Panc1 (cell line): ENCODE measurements at regions not wholly inside any gene's neighbourhood (a gene's known extent, or its start where the extent isn't known, plus 50 kb on each side); places are given as distances from the start of the nearest gene placed in this dataset.

ENCODE experiments used
- ATAC-seq: fragments of 200-7000 bp; cut with Tn5 transposase; 2 replicates; pipeline ENCODE4 v1.9.1; 2020; ENCODE audit warnings: mild to moderate bottlenecking, moderate library complexity
- BruUV-seq: library from RNA; stranded (reverse); fragments of 400-500 nt; replicated peaks from 2 replicates; lab custom pipeline; 2021; lab: Mats Ljungman, UMichigan
- CTCF ChIA-PET: fragments of 300-600 bp; sonication (Branson Sonifier 250); formaldehyde crosslinking; loops from one replicate; lab custom pipeline; 2022; ENCODE audit warnings: antibody characterized with exemption; lab: Charles Lee
- POLR2A ChIA-PET: fragments of 300-600 bp; sonication (Branson Sonifier 250); formaldehyde crosslinking; loops from one replicate; lab custom pipeline; 2022; ENCODE audit warnings: antibody characterized with exemption; lab: Charles Lee
- DNase-seq: peaks from one replicate; pipeline ENCODE4 v3.0.0-alpha.2; 2010; ENCODE audit warnings: low read depth, low spot score
- H3K27ac ChIP-seq: 2 replicates; pipeline ENCODE4 v1.5.1; 2011; ENCODE audit warnings: mild to moderate bottlenecking, low read length, inconsistent platforms
- H3K27me3 ChIP-seq: fragments of 200-500 bp; sonication (Bioruptor generic); 2 replicates; pipeline ENCODE4 v1.6.0; 2014; ENCODE audit warnings: low read length, inconsistent platforms; ENCODE audit not compliant: control insufficient read depth, insufficient read depth
- H3K36me3 ChIP-seq: fragments of 200-500 bp; sonication (Bioruptor generic); 2 replicates; pipeline ENCODE4 v1.5.1; 2014; ENCODE audit warnings: inconsistent platforms, mild to moderate bottlenecking, low read length, moderate library complexity; ENCODE audit not compliant: control insufficient read depth, insufficient read depth
- H3K4me1 ChIP-seq: 2 replicates; pipeline ENCODE4 v1.5.1; 2011; ENCODE audit warnings: inconsistent platforms, mild to moderate bottlenecking, low read length, moderate library complexity; ENCODE audit not compliant: control insufficient read depth, insufficient read depth
- H3K4me3 ChIP-seq, 2 experiments: 2 replicates each; pipeline ENCODE4 v1.5.1; 2011 to 2012; ENCODE audit warnings: low read depth in 2 of 2, low read length in 2 of 2, mild to moderate bottlenecking in 2 of 2, inconsistent platforms in 1 of 2, moderate library complexity in 1 of 2
- H3K9me3 ChIP-seq: fragments of 200-500 bp; sonication (Bioruptor generic); 2 replicates; pipeline ENCODE4 v1.5.1; 2014; ENCODE audit warnings: low read depth, mild to moderate bottlenecking, inconsistent platforms, low read length, moderate library complexity; ENCODE audit not compliant: control insufficient read depth, insufficient read depth
- CTCF ChIP-seq: fragments of 450-650 bp; IDR thresholded peaks from 2 replicates; pipeline ENCODE4 v1.5.1; 2017; ENCODE audit warnings: mild to moderate bottlenecking
- POLR2AphosphoS5 ChIP-seq: IDR thresholded peaks from 2 replicates; pipeline ENCODE4 v1.6.1; 2012; ENCODE audit warnings: mild to moderate bottlenecking, low read depth, low read length, moderate library complexity
- SIN3A ChIP-seq: IDR thresholded peaks from 2 replicates; pipeline ENCODE4 v1.6.1; 2012; ENCODE audit warnings: low read depth, mild to moderate bottlenecking, low read length, moderate library complexity, borderline replicate concordance; ENCODE audit not compliant: insufficient read depth
- TCF7L2 ChIP-seq: IDR thresholded peaks from 2 replicates; pipeline ENCODE4 v1.6.1; 2011; ENCODE audit warnings: mild to moderate bottlenecking, low read depth, low read length, inconsistent platforms
- in situ Hi-C: cut with HindIII; loops from 2 replicates; pipeline ENCODE4 v1.10.0; 2016; ENCODE audit warnings: low sequenced_read_pairs, low pct_unique_long_range_greater_than_20kb
- intact Hi-C: fragments of 100-400 bp; cut with micrococcal nuclease; formaldehyde crosslinking; loops from one replicate; pipeline ENCODE4 v1.10.0; 2022; ENCODE audit not compliant: unreplicated experiment
- TF ChIP-seq, protein P1 (sequence below), 2 experiments: IDR thresholded peaks; 2 replicates each; pipeline ENCODE4 v1.6.1; 2011 to 2012; ENCODE audit warnings: low read depth in 2 of 2, control low read depth in 1 of 2, low read length in 1 of 2, mild to moderate bottlenecking in 1 of 2, moderate library complexity in 1 of 2; ENCODE audit not compliant: insufficient read depth in 1 of 2

DNA sequence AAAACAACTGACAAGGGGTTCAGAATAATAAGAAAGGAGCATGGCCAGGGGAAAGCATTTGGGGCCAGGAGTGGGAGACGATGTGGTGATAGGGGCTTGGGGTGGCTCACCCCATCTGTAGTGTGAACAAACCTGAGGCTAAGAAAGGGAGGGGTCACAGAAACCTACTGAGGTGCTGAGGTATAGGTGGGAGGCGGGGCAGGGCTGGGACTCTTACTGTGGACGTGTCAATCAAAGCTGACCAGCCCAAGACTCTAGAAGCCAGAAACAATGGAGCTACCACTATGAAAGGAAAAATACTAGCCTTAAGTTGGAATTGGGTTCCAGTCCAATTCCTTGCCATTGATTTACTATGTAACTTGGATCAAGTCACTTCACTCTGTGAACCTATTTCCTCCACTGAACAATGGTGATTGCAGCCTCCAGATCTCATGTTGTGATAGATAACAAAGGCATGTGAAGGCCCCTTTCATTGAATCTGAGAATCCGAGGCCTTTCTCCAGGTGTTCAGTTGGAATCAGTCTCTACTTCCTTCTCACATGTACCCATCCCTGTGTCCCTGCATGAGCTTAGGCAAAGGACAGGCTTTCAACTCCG lies 260.9 kb upstream of the HES1 start:
- intact Hi-C loops (no loop called here), in situ Hi-C loops (no loop called here)
- Histone ChIP-seq H3K9me3 (no peaks in the 10 kb centered on the region), H3K4me3 (no peak overlapping the region), H3K4me1 (peaks cover 28% of the 10 kb centered on the region), H3K36me3 (no peaks in the 10 kb centered on the region), H3K27ac (peak overlapping the region; percentile 3; the same call in 1 of the 2 replicates), H3K27me3 (no peaks in the 10 kb centered on the region)
- DNase-seq = no peak
- ChIA-PET POLR2A (no interaction called here), CTCF (no interaction called here)
- TF ChIP-seq TCF7L2 (no peak), POLR2AphosphoS5 (no peak), SIN3A (no peak), CTCF (no peak)
- TF ChIP-seq, protein P1, sequence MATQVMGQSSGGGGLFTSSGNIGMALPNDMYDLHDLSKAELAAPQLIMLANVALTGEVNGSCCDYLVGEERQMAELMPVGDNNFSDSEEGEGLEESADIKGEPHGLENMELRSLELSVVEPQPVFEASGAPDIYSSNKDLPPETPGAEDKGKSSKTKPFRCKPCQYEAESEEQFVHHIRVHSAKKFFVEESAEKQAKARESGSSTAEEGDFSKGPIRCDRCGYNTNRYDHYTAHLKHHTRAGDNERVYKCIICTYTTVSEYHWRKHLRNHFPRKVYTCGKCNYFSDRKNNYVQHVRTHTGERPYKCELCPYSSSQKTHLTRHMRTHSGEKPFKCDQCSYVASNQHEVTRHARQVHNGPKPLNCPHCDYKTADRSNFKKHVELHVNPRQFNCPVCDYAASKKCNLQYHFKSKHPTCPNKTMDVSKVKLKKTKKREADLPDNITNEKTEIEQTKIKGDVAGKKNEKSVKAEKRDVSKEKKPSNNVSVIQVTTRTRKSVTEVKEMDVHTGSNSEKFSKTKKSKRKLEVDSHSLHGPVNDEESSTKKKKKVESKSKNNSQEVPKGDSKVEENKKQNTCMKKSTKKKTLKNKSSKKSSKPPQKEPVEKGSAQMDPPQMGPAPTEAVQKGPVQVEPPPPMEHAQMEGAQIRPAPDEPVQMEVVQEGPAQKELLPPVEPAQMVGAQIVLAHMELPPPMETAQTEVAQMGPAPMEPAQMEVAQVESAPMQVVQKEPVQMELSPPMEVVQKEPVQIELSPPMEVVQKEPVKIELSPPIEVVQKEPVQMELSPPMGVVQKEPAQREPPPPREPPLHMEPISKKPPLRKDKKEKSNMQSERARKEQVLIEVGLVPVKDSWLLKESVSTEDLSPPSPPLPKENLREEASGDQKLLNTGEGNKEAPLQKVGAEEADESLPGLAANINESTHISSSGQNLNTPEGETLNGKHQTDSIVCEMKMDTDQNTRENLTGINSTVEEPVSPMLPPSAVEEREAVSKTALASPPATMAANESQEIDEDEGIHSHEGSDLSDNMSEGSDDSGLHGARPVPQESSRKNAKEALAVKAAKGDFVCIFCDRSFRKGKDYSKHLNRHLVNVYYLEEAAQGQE (IDR thresholded peaks at IDR 0.05; ENCODE audit: insufficient read depth in 1 of 2, low read depth in 2 of 2, low read length in 1 of 2) = no peak
- no peak for ATAC-seq
- no TSS peak for BruUV-seq

DNA sequence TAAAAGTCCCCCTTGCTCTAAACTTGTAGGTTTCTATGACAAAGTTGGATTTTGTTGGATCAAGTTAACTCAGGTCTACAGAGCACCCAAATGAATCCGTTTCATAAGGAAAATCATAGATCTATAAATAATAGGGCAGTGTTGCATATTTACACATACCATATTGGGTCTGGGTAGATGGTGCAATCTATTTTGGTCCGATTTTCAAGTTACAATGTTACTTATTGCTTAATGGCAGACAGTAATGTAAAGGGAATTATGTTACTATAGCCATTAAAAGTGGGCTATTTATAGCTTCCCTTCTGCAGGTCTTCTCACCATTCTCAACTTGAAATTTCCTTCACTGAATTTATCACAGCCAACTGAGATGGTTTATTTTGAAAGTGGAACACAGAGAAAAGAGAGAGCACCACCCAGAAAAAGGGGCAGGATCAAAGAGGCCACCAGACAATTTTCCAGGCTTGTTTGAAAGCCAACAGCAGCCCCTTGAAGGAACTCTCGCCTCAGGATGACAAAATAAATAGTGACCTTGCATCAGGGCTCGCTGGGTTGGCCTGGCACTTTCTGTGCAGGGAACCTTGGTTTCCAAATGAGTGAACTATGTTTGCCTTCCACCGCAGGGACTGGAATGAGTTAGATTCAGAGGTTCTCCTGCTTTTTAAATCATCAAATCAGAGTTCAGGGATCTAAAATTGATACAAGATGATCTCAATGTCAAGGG lies 260.2 kb upstream of the HES1 start:
- POLR2A ChIA-PET = no interaction called here
- no TSS peak for BruUV-seq
- ATAC-seq (no peak), DNase-seq (no peak)
- Histone ChIP-seq H3K4me3 (no peak overlapping the region), H3K27me3 (no peaks in the 10 kb centered on the region), H3K36me3 (no peaks in the 10 kb centered on the region), H3K4me1 (peaks cover 22% of the 10 kb centered on the region), H3K27ac (peak overlapping the region; percentile 3; the same call in 1 of the 2 replicates), H3K9me3 (no peaks in the 10 kb centered on the region)
- in situ Hi-C loops (no loop called here), intact Hi-C loops (no loop called here)
- CTCF ChIA-PET = no interaction called here
- no peak for TF ChIP-seq CTCF
- TF ChIP-seq, protein P1 (IDR thresholded peaks at IDR 0.05; ENCODE audit: insufficient read depth in 1 of 2, low read depth in 2 of 2, low read length in 1 of 2) = no peak
- TF ChIP-seq POLR2AphosphoS5 = no peak
- TF ChIP-seq SIN3A = no peak
- TF ChIP-seq TCF7L2 = no peak
